Keratinocyte (primary cell): ENCODE measurements at regions not wholly inside any gene's neighbourhood (a gene's known extent, or its start where the extent isn't known, plus 50 kb on each side); places are given as distances from the start of the nearest gene placed in this dataset.

Experiments
- DNase-seq: peaks from one replicate; pipeline ENCODE4 v3.0.0-alpha.2; 2011; ENCODE audit warnings: low read depth, missing footprints, low spot score
- FAIRE-seq: peaks from 2 replicates; lab custom pipeline; 2011; peaks lifted over from hg19 to GRCh38; lab: Jason Lieb, UNC
- H2AFZ ChIP-seq: 2 replicates; pipeline ENCODE4 v1.6.0; 2012; ENCODE audit warnings: low read length, control low read depth, inconsistent platforms; ENCODE audit not compliant: control insufficient read depth
- H3K27ac ChIP-seq: 2 replicates; pipeline ENCODE4 v1.5.1; 2011; ENCODE audit warnings: low read length; ENCODE audit not compliant: control insufficient read depth, insufficient read depth
- H3K27me3 ChIP-seq: 3 replicates; pipeline ENCODE4 v1.6.0; 2011; ENCODE audit warnings: low read length; ENCODE audit not compliant: control insufficient read depth, insufficient read depth; ENCODE audit errors: extremely low read depth
- H3K36me3 ChIP-seq, 2 experiments: 2 replicates in 1 of 2; 3 replicates in 1 of 2; pipeline ENCODE4 v1.5.1; 2011; ENCODE audit warnings: low read length in 2 of 2, mild to moderate bottlenecking in 1 of 2; ENCODE audit not compliant: control insufficient read depth in 2 of 2, insufficient read depth in 2 of 2; ENCODE audit errors: extremely low read depth in 1 of 2
- H3K4me1 ChIP-seq: 3 replicates; pipeline ENCODE4 v1.5.1; 2011; ENCODE audit warnings: low read length; ENCODE audit not compliant: control insufficient read depth, insufficient read depth; ENCODE audit errors: extremely low read depth
- H3K4me2 ChIP-seq: 3 replicates; pipeline ENCODE4 v1.6.0; 2011; ENCODE audit warnings: low read depth, low read length; ENCODE audit not compliant: control insufficient read depth, insufficient read depth; ENCODE audit errors: extremely low read depth
- H3K4me3 ChIP-seq, 3 experiments: fragments of 200-600 bp in 1 of 3; sonication (generic) in 1 of 3; 2 replicates in 2 of 3; 3 replicates in 1 of 3; pipeline ENCODE4 v1.5.1; 2011 to 2016; ENCODE audit warnings: low read length in 3 of 3, mild to moderate bottlenecking in 3 of 3, control low read depth in 2 of 3, inconsistent platforms in 1 of 3, low read depth in 1 of 3, mixed read lengths in 1 of 3, mixed run types in 1 of 3, moderate library complexity in 1 of 3; ENCODE audit not compliant: control insufficient read depth in 2 of 3, insufficient read depth in 2 of 3; ENCODE audit errors: extremely low read depth in 1 of 3
- H3K79me2 ChIP-seq: 2 replicates; pipeline ENCODE4 v1.6.0; 2012; ENCODE audit warnings: low read length; ENCODE audit not compliant: control insufficient read depth, insufficient read depth
- H3K9ac ChIP-seq: 3 replicates; pipeline ENCODE4 v1.6.0; 2011; ENCODE audit warnings: low read length; ENCODE audit not compliant: control insufficient read depth, insufficient read depth; ENCODE audit errors: extremely low read depth
- H3K9me1 ChIP-seq: 3 replicates; pipeline ENCODE4 v1.6.0; 2011; ENCODE audit warnings: low read length; ENCODE audit not compliant: control insufficient read depth, insufficient read depth; ENCODE audit errors: extremely low read depth
- H3K9me3 ChIP-seq: 2 replicates; pipeline ENCODE4 v1.5.1; 2012; ENCODE audit warnings: low read depth, low read length; ENCODE audit not compliant: control insufficient read depth
- H4K20me1 ChIP-seq: 3 replicates; pipeline ENCODE4 v1.6.0; 2011; ENCODE audit warnings: low read length; ENCODE audit not compliant: control insufficient read depth, insufficient read depth; ENCODE audit errors: extremely low read depth
- EZH2 ChIP-seq: IDR thresholded peaks from one replicate; pipeline ENCODE4 v1.6.1; 2012; ENCODE audit warnings: inconsistent platforms, mild to moderate bottlenecking, low read length, moderate library complexity
- dilution Hi-C: fragments of 300-500 bp; cut with MboI; formaldehyde crosslinking; loops from one replicate; pipeline ENCODE4 v1.7.0; 2020; ENCODE audit warnings: low sequenced_read_pairs; ENCODE audit not compliant: extremely low pct_ligation_motif_present
- TF ChIP-seq, protein P1 (sequence below), 3 experiments: IDR thresholded peaks in 1 of 3; conservative IDR thresholded peaks in 1 of 3; optimal IDR thresholded peaks in 1 of 3; 2 replicates in 2 of 3; 3 replicates in 1 of 3; pipeline versions ENCODE3 to v1.5.1; 2011; ENCODE audit warnings: low read length in 3 of 3, mild to moderate bottlenecking in 3 of 3, moderate library complexity in 2 of 3, control low read depth in 1 of 3, inconsistent platforms in 1 of 3; ENCODE audit not compliant: insufficient read depth in 2 of 3; ENCODE audit errors: extremely low read depth in 1 of 3

DNA sequence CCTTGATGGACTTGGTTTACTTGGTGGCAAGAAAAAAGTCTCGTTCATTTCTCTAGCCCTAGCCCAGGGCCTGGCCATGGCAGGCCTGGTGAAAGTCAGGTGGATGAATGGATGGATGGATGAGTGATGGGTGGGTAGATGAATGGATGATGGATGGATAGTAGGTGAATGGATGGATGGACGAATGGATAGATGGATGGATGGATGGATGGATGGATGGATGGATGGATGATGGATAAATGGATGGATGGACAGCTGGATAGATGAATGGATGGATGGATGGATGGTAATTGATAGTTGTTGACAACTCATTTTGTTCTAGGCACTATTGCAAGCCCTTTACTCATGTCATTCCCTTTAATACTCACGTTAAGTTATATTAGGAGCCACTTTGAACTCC, 86.1 kb upstream of the ANO1 start:
- H3K9me1 ChIP-seq, result no peaks in the 10 kb centered on the region
- H3K27me3 ChIP-seq, result peaks cover 22% of the 10 kb centered on the region
- H3K79me2 ChIP-seq, result no peaks in the 10 kb centered on the region
- TF ChIP-seq, protein P1, sequence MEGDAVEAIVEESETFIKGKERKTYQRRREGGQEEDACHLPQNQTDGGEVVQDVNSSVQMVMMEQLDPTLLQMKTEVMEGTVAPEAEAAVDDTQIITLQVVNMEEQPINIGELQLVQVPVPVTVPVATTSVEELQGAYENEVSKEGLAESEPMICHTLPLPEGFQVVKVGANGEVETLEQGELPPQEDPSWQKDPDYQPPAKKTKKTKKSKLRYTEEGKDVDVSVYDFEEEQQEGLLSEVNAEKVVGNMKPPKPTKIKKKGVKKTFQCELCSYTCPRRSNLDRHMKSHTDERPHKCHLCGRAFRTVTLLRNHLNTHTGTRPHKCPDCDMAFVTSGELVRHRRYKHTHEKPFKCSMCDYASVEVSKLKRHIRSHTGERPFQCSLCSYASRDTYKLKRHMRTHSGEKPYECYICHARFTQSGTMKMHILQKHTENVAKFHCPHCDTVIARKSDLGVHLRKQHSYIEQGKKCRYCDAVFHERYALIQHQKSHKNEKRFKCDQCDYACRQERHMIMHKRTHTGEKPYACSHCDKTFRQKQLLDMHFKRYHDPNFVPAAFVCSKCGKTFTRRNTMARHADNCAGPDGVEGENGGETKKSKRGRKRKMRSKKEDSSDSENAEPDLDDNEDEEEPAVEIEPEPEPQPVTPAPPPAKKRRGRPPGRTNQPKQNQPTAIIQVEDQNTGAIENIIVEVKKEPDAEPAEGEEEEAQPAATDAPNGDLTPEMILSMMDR (optimal IDR thresholded peaks at IDR 0.05 in 1 of 3, IDR thresholded peaks at IDR 0.05 in 1 of 3, conservative IDR thresholded peaks at IDR 0.05 in 1 of 3; ENCODE audit: extremely low read depth in 1 of 3, insufficient read depth in 2 of 3, low read length in 3 of 3), result no peak
- TF ChIP-seq EZH2, result no peak
- DNase-seq (no peak), FAIRE-seq (no peak)
- H3K9me3 ChIP-seq, result no peaks in the 10 kb centered on the region
- H3K4me3 ChIP-seq, result no peak overlapping the region
- dilution Hi-C loops, result no loop called here
- H3K4me1 ChIP-seq, result peaks cover 10% of the 10 kb centered on the region
- no peak overlapping the region for H3K4me2 ChIP-seq
- H4K20me1 ChIP-seq, result no peaks in the 10 kb centered on the region
- no peak overlapping the region for H3K9ac ChIP-seq
- no peak overlapping the region for H2AFZ ChIP-seq
- H3K36me3 ChIP-seq, result no peaks in the 10 kb centered on the region
- H3K27ac ChIP-seq, result no peak overlapping the region

DNA sequence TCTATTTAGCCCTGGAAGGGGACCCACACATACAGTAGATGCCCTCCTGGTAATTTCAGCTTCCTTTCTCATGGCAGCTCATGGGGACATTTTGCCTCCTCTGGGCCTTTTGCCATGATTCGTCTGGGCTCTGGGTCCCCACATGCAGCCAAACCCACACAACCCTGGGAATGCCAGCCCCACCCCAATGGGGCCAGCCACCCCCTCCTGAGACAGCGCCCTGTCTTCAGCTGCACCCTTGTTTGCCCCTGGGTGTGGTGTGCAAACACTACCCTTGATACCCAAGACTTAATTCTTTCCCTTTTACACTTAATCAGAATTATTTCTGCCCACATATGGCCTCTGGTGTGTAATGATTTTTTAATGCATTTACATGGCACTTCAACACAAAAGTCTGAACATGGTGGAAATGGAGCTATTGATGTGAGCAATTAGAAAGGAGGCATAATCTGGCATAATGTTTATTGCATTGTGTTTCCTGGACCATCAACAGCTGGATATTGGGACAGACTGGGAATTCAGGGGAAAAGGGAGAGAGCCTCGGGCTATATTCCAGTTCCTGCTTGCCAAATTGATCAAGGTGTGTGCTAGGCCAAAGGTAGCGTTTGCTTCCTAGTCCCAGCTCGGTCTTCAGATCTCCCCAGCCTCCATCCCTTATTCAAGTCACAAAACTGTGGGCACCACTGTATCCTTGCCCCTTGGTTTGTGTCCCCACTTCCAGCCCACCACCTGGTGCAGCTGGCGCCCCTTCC, 85.0 kb upstream of the ANO1 start:
- H3K9me1 ChIP-seq, result no peaks in the 10 kb centered on the region
- H3K4me2 ChIP-seq, result no peak overlapping the region
- H3K27me3 ChIP-seq, result peaks cover 15% of the 10 kb centered on the region
- no peak for TF ChIP-seq EZH2
- TF ChIP-seq, protein P1 (optimal IDR thresholded peaks at IDR 0.05 in 1 of 3, IDR thresholded peaks at IDR 0.05 in 1 of 3, conservative IDR thresholded peaks at IDR 0.05 in 1 of 3; ENCODE audit: extremely low read depth in 1 of 3, insufficient read depth in 2 of 3, low read length in 3 of 3), result no peak
- no peaks in the 10 kb centered on the region for H3K9me3 ChIP-seq
- H3K79me2 ChIP-seq, result no peaks in the 10 kb centered on the region
- H3K36me3 ChIP-seq, result no peaks in the 10 kb centered on the region
- H3K4me3 ChIP-seq, result no peak overlapping the region
- no peak overlapping the region for H3K27ac ChIP-seq
- H4K20me1 ChIP-seq, result no peaks in the 10 kb centered on the region
- dilution Hi-C loops, result no loop called here
- H2AFZ ChIP-seq, result no peak overlapping the region
- DNase-seq (no peak), FAIRE-seq (peak; percentile 34)
- H3K9ac ChIP-seq, result no peak overlapping the region
- peaks cover 10% of the 10 kb centered on the region for H3K4me1 ChIP-seq
